ENCODE measurements at regions not wholly inside any gene's neighbourhood (a gene's known extent, or its start where the extent isn't known, plus 50 kb on each side); places are given as distances from the start of the nearest gene placed in this dataset.

DNA sequence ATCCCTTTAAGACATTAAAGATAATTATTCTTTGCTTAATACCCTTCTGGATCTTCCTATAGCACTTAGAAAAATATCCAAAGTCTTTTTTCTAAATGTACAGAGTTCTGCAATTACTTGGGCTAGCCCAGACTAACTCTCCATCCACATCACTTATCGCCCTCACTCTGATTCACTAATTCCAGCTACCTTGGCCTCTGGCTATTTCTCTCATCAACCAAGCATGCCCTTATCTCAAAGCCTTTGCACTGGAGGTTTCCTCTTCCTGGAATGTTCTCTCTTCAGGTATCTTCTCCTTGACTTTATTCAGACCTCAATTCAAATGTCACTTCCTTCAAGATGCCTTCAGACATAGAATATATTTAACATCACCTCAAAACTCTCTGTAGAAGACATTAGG, 345.1 kb upstream of the SMIM31 start:
- TF ChIP-seq, protein P1, sequence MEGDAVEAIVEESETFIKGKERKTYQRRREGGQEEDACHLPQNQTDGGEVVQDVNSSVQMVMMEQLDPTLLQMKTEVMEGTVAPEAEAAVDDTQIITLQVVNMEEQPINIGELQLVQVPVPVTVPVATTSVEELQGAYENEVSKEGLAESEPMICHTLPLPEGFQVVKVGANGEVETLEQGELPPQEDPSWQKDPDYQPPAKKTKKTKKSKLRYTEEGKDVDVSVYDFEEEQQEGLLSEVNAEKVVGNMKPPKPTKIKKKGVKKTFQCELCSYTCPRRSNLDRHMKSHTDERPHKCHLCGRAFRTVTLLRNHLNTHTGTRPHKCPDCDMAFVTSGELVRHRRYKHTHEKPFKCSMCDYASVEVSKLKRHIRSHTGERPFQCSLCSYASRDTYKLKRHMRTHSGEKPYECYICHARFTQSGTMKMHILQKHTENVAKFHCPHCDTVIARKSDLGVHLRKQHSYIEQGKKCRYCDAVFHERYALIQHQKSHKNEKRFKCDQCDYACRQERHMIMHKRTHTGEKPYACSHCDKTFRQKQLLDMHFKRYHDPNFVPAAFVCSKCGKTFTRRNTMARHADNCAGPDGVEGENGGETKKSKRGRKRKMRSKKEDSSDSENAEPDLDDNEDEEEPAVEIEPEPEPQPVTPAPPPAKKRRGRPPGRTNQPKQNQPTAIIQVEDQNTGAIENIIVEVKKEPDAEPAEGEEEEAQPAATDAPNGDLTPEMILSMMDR (IDR thresholded peaks at IDR 0.05): no peak
- TF ChIP-seq POLR2A (IDR thresholded peaks at IDR 0.05): no peak

Data from heart left ventricle (tissue), 13 donors.